NT2/D1 (cell line): ENCODE measurements at regions not wholly inside any gene's neighbourhood (a gene's known extent, or its start where the extent isn't known, plus 50 kb on each side); places are given as distances from the start of the nearest gene placed in this dataset.
"Not testable (repeated sequence)": the region's sequence is repeated elsewhere in the genome, so short reads cannot be mapped to it uniquely, and the experiment has no call there.

Experiments
- DNase-seq: peaks from one replicate; pipeline ENCODE4 v3.0.0-alpha.2; 2011; ENCODE audit warnings: low read depth, low spot score
- H3K27me3 ChIP-seq: 2 replicates; pipeline ENCODE4 v1.6.0; 2011; ENCODE audit warnings: mild to moderate bottlenecking; ENCODE audit not compliant: insufficient read length, insufficient read depth
- H3K36me3 ChIP-seq: 2 replicates; pipeline ENCODE4 v1.6.1; 2011; ENCODE audit warnings: mild to moderate bottlenecking, low read length, mixed read lengths; ENCODE audit not compliant: insufficient read depth, insufficient read length
- H3K4me1 ChIP-seq: 2 replicates; pipeline ENCODE4 v1.5.1; 2011; ENCODE audit not compliant: insufficient read depth, insufficient read length
- H3K4me3 ChIP-seq: 2 replicates; pipeline ENCODE4 v1.5.1; 2011; ENCODE audit warnings: low read depth; ENCODE audit not compliant: insufficient read length
- H3K9ac ChIP-seq: 2 replicates; pipeline ENCODE4 v1.6.0; 2011; ENCODE audit warnings: low read depth; ENCODE audit not compliant: insufficient read length
- H3K9me3 ChIP-seq: 2 replicates; pipeline ENCODE4 v1.5.1; 2011; ENCODE audit warnings: mild to moderate bottlenecking, low read length; ENCODE audit not compliant: insufficient read depth
- SUZ12 ChIP-seq: IDR thresholded peaks from 2 replicates; pipeline ENCODE4 v1.6.1; 2011; ENCODE audit not compliant: insufficient read length, insufficient read depth; ENCODE audit errors: extremely low read depth
- YY1 ChIP-seq: IDR thresholded peaks from 2 replicates; pipeline ENCODE4 v1.6.1; 2011; ENCODE audit not compliant: insufficient read length, insufficient read depth
- ZNF274 ChIP-seq: IDR thresholded peaks from 2 replicates; pipeline ENCODE4 v1.6.1; 2011; ENCODE audit warnings: mild to moderate bottlenecking, low read depth, low read length

GRCh38 chr12:88351146-88351545, 209.0 kb downstream of the TMTC3 start:
- Histone ChIP-seq H3K9ac (no peak overlapping the region), H3K27me3 (no peaks in the 10 kb centered on the region), H3K36me3 (no peaks in the 10 kb centered on the region), H3K4me3 (no peak overlapping the region), H3K9me3 (no peaks in the 10 kb centered on the region), H3K4me1 (no peaks in the 10 kb centered on the region)
- no peak for DNase-seq
- TF ChIP-seq ZNF274 (no peak), SUZ12 (no peak), YY1 (no peak)

- Histone ChIP-seq H3K36me3 (no peaks in the 10 kb centered on the region), H3K27me3 (no peaks in the 10 kb centered on the region), H3K9me3 (no peaks in the 10 kb centered on the region; the same call in 1 of the 2 replicates), H3K4me1 (no peaks in the 10 kb centered on the region), H3K4me3 (no peak overlapping the region), H3K9ac (no peak overlapping the region)
- TF ChIP-seq YY1, result no peak
- DNase-seq, result no peak
Observed at GRCh38 chr12:88354691-88355090, 212.6 kb downstream of the TMTC3 start.

GRCh38 chr12:88360343-88360742, 218.2 kb downstream of the TMTC3 start:
- Histone ChIP-seq H3K4me3 (no peak overlapping the region), H3K36me3 (no peaks in the 10 kb centered on the region), H3K9ac (no peak overlapping the region), H3K27me3 (no peaks in the 10 kb centered on the region), H3K4me1 (no peaks in the 10 kb centered on the region), H3K9me3 (no peaks in the 10 kb centered on the region; the same call in 1 of the 2 replicates)
- TF ChIP-seq YY1, result no peak
- no peak for TF ChIP-seq ZNF274
- no peak for TF ChIP-seq SUZ12
- no peak for DNase-seq

GRCh38 chr12:88361493-88361892, 218.8 kb downstream of the KITLG start:
- Histone ChIP-seq H3K9me3 (no peaks in the 10 kb centered on the region; the same call in 1 of the 2 replicates), H3K9ac (no peak overlapping the region), H3K4me3 (no peak overlapping the region), H3K27me3 (no peaks in the 10 kb centered on the region), H3K36me3 (no peaks in the 10 kb centered on the region), H3K4me1 (no peaks in the 10 kb centered on the region)
- no peak for TF ChIP-seq SUZ12
- no peak for DNase-seq

- Histone ChIP-seq H3K36me3 (no peaks in the 10 kb centered on the region), H3K9me3 (no peaks in the 10 kb centered on the region; the same call in 1 of the 2 replicates), H3K4me3 (no peak overlapping the region), H3K4me1 (no peaks in the 10 kb centered on the region), H3K27me3 (no peaks in the 10 kb centered on the region), H3K9ac (no peak overlapping the region)
- DNase-seq, result no peak
- TF ChIP-seq SUZ12 (no peak), YY1 (no peak), ZNF274 (no peak)
Observed at GRCh38 chr12:88362439-88362838, 217.8 kb downstream of the KITLG start.

- Histone ChIP-seq H3K9ac (no peak overlapping the region), H3K27me3 (no peaks in the 10 kb centered on the region)
- TF ChIP-seq ZNF274 (no peak), YY1 (no peak), SUZ12 (no peak)
Observed at GRCh38 chr12:88365403-88365802, 214.9 kb downstream of the KITLG start.

GRCh38 chr12:88366101-88366500, 214.2 kb downstream of the KITLG start:
- no peaks in the 10 kb centered on the region for H3K9me3 ChIP-seq
- TF ChIP-seq ZNF274, result no peak
- no peak for TF ChIP-seq SUZ12
- no peak for TF ChIP-seq YY1
- no peaks in the 10 kb centered on the region for H3K27me3 ChIP-seq

More at GRCh38 chr12:88365403-88365802, 214.9 kb downstream of the KITLG start:
- no peak for DNase-seq
- H3K4me3 ChIP-seq, result no peak overlapping the region
- H3K4me1 ChIP-seq, result no peaks in the 10 kb centered on the region
- no peaks in the 10 kb centered on the region for H3K9me3 ChIP-seq
- no peaks in the 10 kb centered on the region for H3K36me3 ChIP-seq

GRCh38 chr12:88367231-88367630, 213.0 kb downstream of the KITLG start:
- Histone ChIP-seq H3K9ac (no peak overlapping the region), H3K4me3 (no peak overlapping the region), H3K9me3 (no peaks in the 10 kb centered on the region), H3K36me3 (no peaks in the 10 kb centered on the region), H3K4me1 (no peaks in the 10 kb centered on the region), H3K27me3 (no peaks in the 10 kb centered on the region)
- DNase-seq, result no peak
- TF ChIP-seq ZNF274 (no peak), YY1 (no peak), SUZ12 (no peak)

More at GRCh38 chr12:88366101-88366500, 214.2 kb downstream of the KITLG start:
- Histone ChIP-seq H3K4me1 (no peaks in the 10 kb centered on the region), H3K36me3 (no peaks in the 10 kb centered on the region), H3K9ac (no peak overlapping the region), H3K4me3 (no peak overlapping the region)
- DNase-seq, result no peak

GRCh38 chr12:88368077-88368476, 212.2 kb downstream of the KITLG start:
- not testable (repeated sequence) for H3K4me1 ChIP-seq, H3K9ac ChIP-seq, H3K27me3 ChIP-seq, H3K9me3 ChIP-seq, H3K36me3 ChIP-seq, DNase-seq, H3K4me3 ChIP-seq
